Endothelial cell of umbilical vein (primary cell): ENCODE measurements at regions not wholly inside any gene's neighbourhood (a gene's known extent, or its start where the extent isn't known, plus 50 kb on each side); places are given as distances from the start of the nearest gene placed in this dataset.

ENCODE experiments used
- BruUV-seq: library from RNA; stranded (reverse); fragments of 400-500 nt; replicated peaks from 2 replicates; lab custom pipeline; 2021; lab: Mats Ljungman, UMichigan
- CTCF ChIA-PET: fragments of 300-600, 350-600 bp; sonication (Branson Sonifier 250); formaldehyde crosslinking; loops from one replicate; lab custom pipeline; 2021; ENCODE audit warnings: antibody characterized with exemption, inconsistent platforms; lab: Charles Lee
- POLR2A ChIA-PET: fragments of 300-600, 350-600 bp; sonication (Branson Sonifier 250); formaldehyde crosslinking; loops from one replicate; lab custom pipeline; 2021; ENCODE audit warnings: antibody characterized with exemption, inconsistent platforms; lab: Charles Lee
- DNase-seq: peaks from one replicate; pipeline ENCODE4 v3.0.0-alpha.2; 2011; ENCODE audit warnings: low read depth, low spot score
- FAIRE-seq: peaks from 2 replicates; lab custom pipeline; 2011; peaks lifted over from hg19 to GRCh38; lab: Jason Lieb, UNC
- H2AFZ ChIP-seq: 2 replicates; pipeline ENCODE4 v1.6.0; 2012; ENCODE audit warnings: low read depth, low read length, control low read depth, inconsistent platforms
- H3K27ac ChIP-seq: 2 replicates; pipeline ENCODE4 v1.5.1; 2011; ENCODE audit warnings: low read depth, mild to moderate bottlenecking, control low read depth, low read length, moderate library complexity; ENCODE audit not compliant: insufficient read depth
- H3K27me3 ChIP-seq, 2 experiments: 2 replicates each; pipeline versions ENCODE4 v1.6.0 to v1.6.1; 2011; ENCODE audit warnings: low read length in 2 of 2, mixed read lengths in 1 of 2; ENCODE audit not compliant: control insufficient read depth in 2 of 2, insufficient read depth in 2 of 2
- H3K36me3 ChIP-seq, 2 experiments: 2 replicates in 1 of 2; 3 replicates in 1 of 2; pipeline ENCODE4 v1.5.1; 2011; ENCODE audit warnings: low read length in 2 of 2, mild to moderate bottlenecking in 1 of 2, moderate library complexity in 1 of 2; ENCODE audit not compliant: control insufficient read depth in 2 of 2, insufficient read depth in 2 of 2; ENCODE audit errors: extremely low read depth in 1 of 2
- H3K4me1 ChIP-seq: 3 replicates; pipeline ENCODE4 v1.5.1; 2011; ENCODE audit warnings: mild to moderate bottlenecking, low read length; ENCODE audit not compliant: control insufficient read depth, insufficient read depth; ENCODE audit errors: extremely low read depth
- H3K4me2 ChIP-seq: 2 replicates; pipeline ENCODE4 v1.6.1; 2011; ENCODE audit warnings: low read length, control low read depth, mixed read lengths; ENCODE audit not compliant: insufficient read depth
- H3K4me3 ChIP-seq, 3 experiments: fragments of 200-600 bp in 1 of 3; sonication (generic), shearing (Covaris generic) in 1 of 3; replicated peaks in 1 of 3; 2 replicates each; pipeline ENCODE4 v1.5.1; 2011 to 2016; ENCODE audit warnings: control low read depth in 3 of 3, low read length in 3 of 3, mild to moderate bottlenecking in 2 of 3, inconsistent platforms in 1 of 3, low read depth in 1 of 3, moderate library complexity in 1 of 3; ENCODE audit not compliant: insufficient read depth in 1 of 3
- H3K79me2 ChIP-seq: 2 replicates; pipeline ENCODE4 v1.6.0; 2012; ENCODE audit warnings: low read length, inconsistent platforms; ENCODE audit not compliant: control insufficient read depth, insufficient read depth
- H3K9ac ChIP-seq: replicated peaks from 2 replicates; pipeline ENCODE3; 2011; ENCODE audit warnings: low read length, control low read depth; ENCODE audit not compliant: insufficient read depth; ENCODE audit errors: extremely low read depth
- H3K9me1 ChIP-seq: replicated peaks from 3 replicates; pipeline ENCODE4 v1.6.0; 2011; ENCODE audit warnings: mild to moderate bottlenecking, low read length; ENCODE audit not compliant: control insufficient read depth, insufficient read depth; ENCODE audit errors: extremely low read depth
- H3K9me3 ChIP-seq: replicated peaks from 2 replicates; pipeline ENCODE4 v1.5.1; 2012; ENCODE audit warnings: low read length, inconsistent platforms; ENCODE audit not compliant: control insufficient read depth, insufficient read depth
- H4K20me1 ChIP-seq: replicated peaks from 2 replicates; pipeline ENCODE3; 2011; ENCODE audit warnings: mild to moderate bottlenecking, low read length; ENCODE audit not compliant: control insufficient read depth, insufficient read depth; ENCODE audit errors: extremely low read depth
- CTCF ChIP-seq, 2 donors: IDR thresholded peaks; 1 replicate in 1 of 2; 2 replicates in 1 of 2; pipeline ENCODE4 v1.5.1; 2011; ENCODE audit warnings: low read length in 2 of 2, mild to moderate bottlenecking in 2 of 2, moderate library complexity in 2 of 2, control low read depth in 1 of 2, inconsistent platforms in 1 of 2, low read depth in 1 of 2; ENCODE audit not compliant: insufficient read depth in 1 of 2; ENCODE audit errors: extremely low read depth in 1 of 2
- EZH2 ChIP-seq: IDR thresholded peaks from 2 replicates; pipeline ENCODE4 v1.6.1; 2012; ENCODE audit warnings: borderline replicate concordance, low read depth, mild to moderate bottlenecking, moderate library complexity, low read length, inconsistent platforms; ENCODE audit not compliant: severe bottlenecking
- FOS ChIP-seq: IDR thresholded peaks from 2 replicates; pipeline ENCODE4 v1.6.1; 2011; ENCODE audit warnings: mild to moderate bottlenecking, low read length, moderate library complexity, borderline replicate concordance; ENCODE audit not compliant: insufficient read depth
- GATA2 ChIP-seq: IDR thresholded peaks from 2 replicates; pipeline ENCODE4 v1.7.0; 2011; ENCODE audit warnings: low read depth, mild to moderate bottlenecking, moderate library complexity, mixed read lengths, low read length; ENCODE audit not compliant: insufficient read length, insufficient read depth
- JUN ChIP-seq: IDR thresholded peaks from 2 replicates; pipeline ENCODE4 v1.6.1; 2011; ENCODE audit warnings: borderline replicate concordance, low read depth; ENCODE audit not compliant: insufficient read length, insufficient read depth
- MAX ChIP-seq: IDR thresholded peaks from 2 replicates; pipeline ENCODE4 v1.6.1; 2011; ENCODE audit not compliant: insufficient read depth, insufficient read length
- MYC ChIP-seq: IDR thresholded peaks from one replicate; pipeline ENCODE4 v1.6.1; 2011; ENCODE audit warnings: mild to moderate bottlenecking, low read depth, low read length
- POLR2A ChIP-seq: IDR thresholded peaks from 2 replicates; pipeline ENCODE4 v1.6.1; 2012; ENCODE audit warnings: low read depth, mild to moderate bottlenecking, control low read depth, low read length
- POLR2AphosphoS5 ChIP-seq: IDR thresholded peaks from 2 replicates; pipeline ENCODE4 v1.6.1; 2012; ENCODE audit warnings: low read depth, mild to moderate bottlenecking, control low read depth, low read length, moderate library complexity; ENCODE audit not compliant: insufficient read depth
- dilution Hi-C: fragments of 300-500 bp; cut with MboI; formaldehyde crosslinking; loops from one replicate; pipeline ENCODE4 v1.15.0; 2019; ENCODE audit warnings: low sequenced_read_pairs; ENCODE audit not compliant: extremely low pct_ligation_motif_present
- intact Hi-C: fragments of 100-400 bp; cut with micrococcal nuclease; formaldehyde crosslinking; loops from one replicate; pipeline ENCODE4 v1.10.0; 2022

GRCh38 chr2:60051991-60052390, 501.5 kb downstream of the BCL11A start:
- H3K9me3 ChIP-seq, result no peaks in the 10 kb centered on the region
- FAIRE-seq (no peak), DNase-seq (no peak)
- no peak overlapping the region for H2AFZ ChIP-seq
- no peak overlapping the region for H3K27ac ChIP-seq
- TF ChIP-seq GATA2 (no peak), CTCF (IDR thresholded peaks at IDR 0.05; ENCODE audit: extremely low read depth in 1 of 2, insufficient read depth in 1 of 2, low read depth in 1 of 2, low read length in 2 of 2) (no peak), JUN (no peak), MAX (no peak), POLR2A (no peak), MYC (no peak), EZH2 (no peak), FOS (no peak), POLR2AphosphoS5 (no peak)
- H4K20me1 ChIP-seq, result no peaks in the 10 kb centered on the region
- no peak overlapping the region for H3K9ac ChIP-seq
- ChIA-PET POLR2A (no interaction called here), CTCF (no interaction called here)
- H3K4me3 ChIP-seq, result no peak overlapping the region
- dilution Hi-C loops (no loop called here), intact Hi-C loops (no loop called here)
- H3K4me1 ChIP-seq, result no peaks in the 10 kb centered on the region
- BruUV-seq, result no TSS peak
- H3K27me3 ChIP-seq, result no peaks in the 10 kb centered on the region
- no peaks in the 10 kb centered on the region for H3K36me3 ChIP-seq
- no peaks in the 10 kb centered on the region for H3K9me1 ChIP-seq
- H3K79me2 ChIP-seq, result no peaks in the 10 kb centered on the region
- H3K4me2 ChIP-seq, result no peak overlapping the region
